GM19240 (cell line): ENCODE measurements at regions not wholly inside any gene's neighbourhood (a gene's known extent, or its start where the extent isn't known, plus 50 kb on each side); places are given as distances from the start of the nearest gene placed in this dataset.
"Not testable (repeated sequence)": the region's sequence is repeated elsewhere in the genome, so short reads cannot be mapped to it uniquely, and the experiment has no call there.

Experiments
- DNase-seq: peaks from one replicate; pipeline ENCODE4 v3.0.0; 2011; ENCODE audit warnings: low spot score; ENCODE audit not compliant: insufficient read length

DNA sequence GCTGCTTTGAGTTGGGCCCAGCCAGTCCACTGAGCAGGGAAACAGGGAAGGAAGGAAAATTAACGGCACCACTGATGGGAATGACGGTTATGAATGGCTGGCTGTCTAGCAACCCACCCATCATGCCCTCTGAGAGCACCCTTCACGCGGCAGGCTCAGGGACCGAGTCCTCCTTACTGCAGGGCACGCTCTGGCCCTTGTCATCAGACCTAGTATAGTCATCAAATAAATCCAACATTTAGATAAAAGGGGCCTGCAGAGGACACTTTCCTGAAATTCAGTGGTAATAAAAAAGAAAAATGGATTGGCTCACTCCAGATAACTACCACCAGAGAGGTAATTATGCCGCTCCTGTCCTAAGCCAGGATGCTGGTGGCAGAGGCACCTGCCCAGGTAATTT, 509.4 kb downstream of the MATN1 start:
- DNase-seq = no peak

DNA sequence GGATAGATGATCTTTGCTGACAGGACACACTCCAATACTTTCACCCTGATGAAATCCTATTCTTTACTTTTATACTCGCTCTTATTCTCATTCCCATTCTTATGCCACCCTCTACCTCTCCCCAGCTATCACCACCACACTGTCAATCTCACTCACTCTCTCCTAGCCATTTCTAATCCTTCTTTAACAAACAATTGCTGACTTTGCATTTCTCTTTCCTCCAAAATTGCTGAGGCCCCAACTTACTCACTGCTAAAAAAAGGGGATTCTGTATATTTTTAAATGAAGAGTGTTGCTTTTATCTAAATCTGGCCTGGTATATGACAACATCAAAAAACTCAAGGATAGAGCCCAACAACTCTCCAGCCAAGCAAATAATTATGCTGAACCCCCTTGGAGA, 515.4 kb downstream of the MATN1 start:
- not testable (repeated sequence) for DNase-seq

DNA sequence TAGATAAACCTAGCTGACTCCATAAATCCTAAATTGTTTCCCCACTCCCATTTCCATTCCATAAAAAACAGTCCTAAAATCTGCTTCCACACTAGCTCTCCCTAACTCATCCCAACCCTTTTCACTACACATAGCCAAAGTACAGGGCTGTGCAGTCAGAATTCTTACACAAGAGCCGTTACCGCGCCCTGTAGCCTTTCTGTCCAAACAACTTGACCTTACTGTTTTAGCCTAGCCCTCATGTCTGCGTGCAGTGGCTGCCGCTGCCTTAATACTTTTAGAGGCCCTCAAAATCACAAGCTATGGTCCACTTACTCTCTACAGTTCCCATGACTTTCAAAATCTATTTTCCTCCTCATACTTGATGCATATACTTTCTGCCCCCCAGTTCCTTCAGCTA, 516.8 kb downstream of the MATN1 start:
- DNase-seq = not testable (repeated sequence)

DNA sequence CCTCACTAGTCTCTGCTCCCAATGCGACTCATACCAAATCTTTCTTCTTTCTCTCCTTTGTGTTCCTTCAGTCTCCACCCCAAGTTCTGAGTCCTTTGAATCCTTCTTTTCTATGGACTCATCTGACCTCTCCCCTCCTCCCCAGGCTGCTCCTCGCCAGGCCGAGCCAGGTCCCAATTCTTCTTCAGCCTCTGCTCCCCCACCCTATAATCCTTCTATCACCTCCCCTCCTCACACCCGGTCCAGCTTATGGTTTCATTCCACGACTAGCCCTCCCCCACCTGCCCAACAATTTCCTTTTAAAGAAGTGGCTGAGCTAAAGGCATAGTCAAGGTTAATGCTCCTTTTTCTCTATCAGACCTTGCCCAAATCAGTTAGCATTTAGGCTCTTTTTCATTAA, 518.5 kb downstream of the MATN1 start:
- DNase-seq = not testable (repeated sequence)

DNA sequence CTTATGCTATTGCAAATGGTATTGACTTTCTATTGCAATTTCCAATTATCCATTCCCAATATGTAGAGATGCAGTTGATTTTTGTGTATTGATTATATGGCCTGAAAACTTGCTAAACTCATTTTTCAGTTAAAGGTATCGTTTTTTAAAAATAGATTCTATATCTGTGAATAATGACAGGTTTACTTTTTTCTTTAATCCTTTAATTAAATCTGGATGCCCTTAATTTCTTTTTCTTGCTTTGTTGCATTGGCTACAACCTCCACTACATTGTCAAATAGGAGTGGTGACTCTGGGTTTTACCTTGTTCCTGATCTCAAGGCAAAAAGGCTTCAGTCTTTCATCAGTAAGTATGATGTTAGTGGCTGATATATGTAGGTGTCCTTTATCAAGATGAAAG, 522.4 kb downstream of the MATN1 start:
- no peak for DNase-seq

DNA sequence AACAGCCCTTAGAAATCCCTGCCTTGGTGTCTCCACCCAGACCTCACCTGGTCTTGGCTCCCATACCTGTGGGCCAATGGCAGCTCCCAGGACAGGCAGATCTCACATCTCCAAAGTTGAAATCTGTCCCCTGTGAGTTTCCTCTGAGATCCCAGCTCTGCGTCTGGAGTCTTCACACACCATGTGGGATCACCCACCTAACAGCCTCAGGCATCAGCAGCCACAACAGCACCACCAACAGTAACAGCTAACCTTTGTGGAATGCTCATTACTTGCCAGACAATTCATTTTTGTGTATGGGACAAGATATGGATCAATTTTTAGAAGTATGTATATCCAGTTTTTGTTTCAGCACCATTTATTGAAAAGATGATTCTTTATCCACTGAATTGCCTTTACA, 523.2 kb downstream of the MATN1 start:
- no peak for DNase-seq

DNA sequence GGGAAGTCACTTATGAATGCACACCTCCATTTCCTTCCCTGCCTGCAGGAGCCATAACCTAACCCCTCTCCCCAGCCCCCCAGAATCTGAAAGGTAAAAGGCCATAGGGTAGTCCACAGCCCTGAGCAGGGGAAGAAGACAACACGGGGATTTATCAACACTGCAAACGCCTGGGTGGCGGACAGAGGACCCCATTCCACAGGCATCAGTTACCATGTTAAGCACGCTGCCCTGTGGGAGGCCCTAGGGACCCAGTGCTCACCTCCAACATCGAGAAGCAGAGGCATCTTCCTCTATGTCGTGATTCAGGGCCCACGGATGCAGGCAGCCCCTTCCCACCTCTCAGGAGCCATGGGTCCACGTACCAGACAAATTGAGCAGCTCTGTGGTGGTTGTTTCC, 523.8 kb downstream of the MATN1 start:
- DNase-seq = no peak

DNA sequence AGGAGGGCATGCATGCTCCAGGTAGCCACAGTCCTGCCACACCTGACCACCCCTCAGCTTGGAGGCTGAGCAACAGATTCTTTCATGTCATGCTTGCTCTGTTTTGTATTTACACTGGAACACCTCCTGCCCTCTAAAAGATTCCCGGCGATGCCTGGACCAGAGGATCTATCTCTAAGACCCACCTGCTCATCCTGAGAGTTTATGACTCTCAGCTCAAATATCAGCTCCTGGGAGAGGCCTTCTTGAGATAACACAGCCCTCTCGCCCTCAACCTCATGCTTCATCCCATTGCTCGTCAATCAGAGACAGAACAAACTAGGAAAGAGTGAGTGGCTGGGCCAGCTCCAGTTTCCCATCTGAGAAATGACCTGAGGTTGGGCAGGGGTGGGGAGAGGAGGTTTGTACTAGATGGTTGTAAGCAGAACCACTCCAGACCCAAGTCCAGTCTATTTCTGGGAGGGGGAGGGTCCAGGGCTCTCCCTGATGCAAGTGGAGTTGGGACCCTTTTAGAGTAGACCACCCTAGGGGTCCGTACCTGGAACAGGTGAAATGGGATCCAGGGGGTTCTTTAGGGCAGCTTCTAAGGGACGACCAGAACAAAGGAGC, 524.5 kb downstream of the MATN1 start:
- no peak for DNase-seq

DNA sequence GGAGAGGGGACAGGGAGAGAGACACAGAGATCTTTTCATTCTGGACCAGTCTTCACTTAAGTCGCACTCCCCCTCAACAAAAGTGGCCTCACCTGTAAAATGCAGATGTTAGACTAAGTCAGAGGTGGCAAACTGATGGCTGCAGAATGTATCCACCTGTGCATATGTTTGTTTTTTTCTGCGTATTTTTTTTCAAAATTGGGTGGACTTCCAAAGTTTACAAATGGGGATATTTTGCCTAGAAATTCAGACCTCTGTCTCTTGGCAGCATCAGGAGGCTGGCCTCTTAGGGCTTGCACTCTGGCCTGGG, 525.0 kb downstream of the MATN1 start:
- DNase-seq = no peak

DNA sequence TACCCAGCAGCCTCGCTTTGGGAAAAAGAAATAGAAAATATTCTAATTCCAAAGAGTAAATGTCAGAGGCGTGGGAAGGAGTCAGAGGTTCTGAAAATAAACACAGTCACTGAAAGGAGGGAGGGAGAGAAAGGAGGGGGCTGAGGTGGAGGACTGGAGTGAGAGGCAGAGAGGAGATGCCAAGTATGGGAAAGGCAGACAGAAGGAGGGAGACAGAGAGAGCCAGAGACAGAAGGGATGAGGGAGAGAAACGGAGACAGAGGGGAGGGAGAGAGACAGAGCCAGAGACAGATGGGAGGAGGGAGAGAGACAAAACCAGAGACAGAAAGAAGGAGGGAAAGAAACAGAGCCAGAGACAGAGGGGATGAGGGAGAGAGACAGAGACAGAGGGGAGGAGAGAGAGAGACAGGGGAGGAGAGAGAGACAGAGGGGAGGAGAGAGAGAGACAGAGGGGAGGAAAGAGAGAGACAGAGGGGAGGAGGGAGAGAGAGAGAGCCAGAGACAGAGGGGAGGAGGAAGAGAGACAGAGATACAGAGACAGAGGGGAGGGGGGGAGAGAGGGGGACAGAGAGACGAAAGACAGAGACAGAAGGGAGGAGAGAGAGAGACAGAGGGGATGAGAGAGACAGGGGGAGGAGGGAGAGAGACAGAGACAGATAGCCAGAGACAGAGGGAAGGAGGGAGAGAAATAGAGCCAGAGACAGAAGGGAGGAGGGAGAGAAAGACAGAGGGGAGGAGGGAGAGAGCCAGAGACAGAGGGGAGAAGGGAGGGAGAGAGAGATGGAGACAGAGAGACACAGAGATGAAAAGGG, 525.5 kb downstream of the MATN1 start:
- no peak for DNase-seq

DNA sequence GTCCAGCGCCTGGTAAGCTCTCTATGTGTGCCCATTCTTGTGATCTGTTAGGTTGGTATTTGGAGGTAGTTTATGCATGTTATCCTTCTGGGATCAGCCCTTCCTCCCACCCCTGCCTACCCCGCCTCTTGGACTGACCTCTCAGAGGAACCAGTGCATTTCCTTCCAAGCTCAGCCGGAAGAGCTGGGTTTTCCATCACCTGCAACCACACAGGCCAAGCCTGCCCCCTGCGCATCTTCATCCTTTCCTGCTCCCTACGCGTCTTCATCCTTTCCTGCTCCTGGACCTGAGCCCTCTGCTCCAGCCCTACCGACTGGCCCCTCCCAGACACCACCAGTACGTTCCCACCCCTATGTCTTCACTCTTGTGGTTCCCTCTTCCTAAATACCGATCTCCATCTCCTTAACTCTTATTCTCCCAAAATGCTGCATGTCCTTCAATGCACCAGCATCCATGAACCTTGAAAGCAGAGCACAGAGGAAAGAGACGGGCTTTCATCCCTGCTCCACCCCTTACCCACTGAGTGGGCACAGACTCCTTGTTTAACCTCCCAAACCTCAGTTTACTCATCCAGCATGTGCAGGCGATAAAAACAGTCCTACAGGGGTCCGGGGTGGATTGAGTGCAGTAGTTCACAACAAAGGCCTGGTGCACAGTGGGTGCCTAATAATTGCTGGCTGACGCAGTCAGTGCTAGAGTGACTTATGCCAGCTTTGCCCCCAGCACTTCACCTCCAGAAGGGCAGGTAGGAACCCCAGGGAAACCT, 526.3 kb downstream of the MATN1 start:
- no peak for DNase-seq

DNA sequence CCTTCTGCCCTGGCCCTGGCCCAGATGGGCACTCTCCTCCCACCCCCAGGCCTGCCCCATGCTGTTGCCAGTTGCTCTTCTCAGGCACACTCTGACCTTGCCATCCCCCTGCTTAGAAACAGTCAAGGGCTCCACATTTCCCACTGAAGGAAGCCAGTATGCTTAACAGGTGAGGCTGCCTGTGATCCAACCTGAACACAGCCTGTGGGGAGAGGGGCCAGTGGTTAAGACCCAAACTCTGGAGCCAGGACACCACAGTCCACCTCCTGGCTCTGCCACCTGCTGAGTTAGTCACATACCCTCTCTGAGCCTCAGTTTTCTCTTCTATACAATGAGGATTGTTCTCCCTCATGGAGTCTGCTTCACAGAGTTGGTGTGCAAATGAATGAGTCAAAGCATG, 526.9 kb downstream of the MATN1 start:
- no peak for DNase-seq

DNA sequence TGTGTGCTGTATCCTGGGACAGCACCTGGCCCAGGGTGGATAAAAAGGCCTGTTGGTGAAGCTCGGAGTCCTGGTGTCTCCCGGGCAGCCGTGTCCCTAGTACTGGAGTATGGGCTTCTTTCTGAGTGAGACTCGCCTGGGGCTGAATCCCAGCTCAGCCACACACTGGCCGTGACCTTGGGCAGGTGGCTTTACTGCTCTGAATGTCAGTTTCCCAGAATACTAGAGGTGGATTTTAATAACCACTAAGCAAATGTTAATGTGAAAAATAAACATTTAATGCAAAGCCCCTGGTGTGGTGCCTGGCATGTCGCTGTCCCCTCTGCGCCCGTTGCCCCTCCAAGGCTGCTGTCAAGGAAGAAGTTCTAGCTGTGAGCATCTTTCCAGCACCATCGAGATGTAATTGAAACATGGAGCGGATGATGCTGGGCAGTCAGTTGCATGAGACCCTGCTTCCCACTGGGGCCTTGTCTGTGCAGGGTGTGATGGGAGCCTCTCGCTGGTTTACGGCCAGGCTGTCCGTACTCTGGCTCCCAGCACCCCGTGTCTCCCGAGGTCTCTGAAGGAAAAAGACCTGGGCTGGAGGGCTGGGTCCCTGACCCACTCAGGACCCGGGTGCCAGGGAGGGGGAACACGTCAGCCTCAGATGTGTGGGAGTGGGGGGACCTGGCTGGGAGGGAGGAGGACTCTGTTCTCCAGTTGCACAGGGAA, 527.8 kb downstream of the MATN1 start:
- no peak for DNase-seq

DNA sequence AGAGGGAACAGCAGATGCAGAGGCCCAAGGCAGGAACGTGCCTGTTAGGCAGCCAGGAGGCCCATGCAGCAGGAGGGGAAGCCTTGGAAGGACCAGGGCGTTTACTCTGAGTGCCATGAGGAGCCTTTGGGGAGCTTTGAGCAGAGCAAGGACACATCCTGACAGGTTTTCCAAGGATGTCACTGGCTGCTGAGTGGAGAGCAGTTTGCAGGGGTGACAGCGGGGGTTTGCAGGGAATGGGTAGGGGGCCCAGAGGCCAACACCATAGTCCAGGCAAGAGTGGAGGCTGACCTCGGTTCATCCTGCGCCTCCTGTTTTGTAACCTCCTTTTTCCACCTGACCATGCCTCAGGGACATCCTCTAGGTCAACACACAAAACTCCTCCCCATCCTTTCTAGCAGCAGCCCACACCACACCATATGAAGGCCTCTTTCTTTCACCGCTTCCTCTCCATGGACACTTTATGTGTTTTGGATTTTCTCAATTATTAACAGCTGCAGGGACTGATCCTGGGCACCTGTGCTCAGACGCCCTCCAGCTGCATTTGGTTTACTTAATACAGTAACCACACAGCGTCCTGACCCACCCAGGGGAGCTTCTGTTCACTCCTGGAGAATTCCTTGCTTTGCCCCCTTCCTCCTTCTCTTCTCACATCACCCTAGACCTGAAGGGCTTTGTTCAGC, 528.5 kb downstream of the MATN1 start:
- no peak for DNase-seq

DNA sequence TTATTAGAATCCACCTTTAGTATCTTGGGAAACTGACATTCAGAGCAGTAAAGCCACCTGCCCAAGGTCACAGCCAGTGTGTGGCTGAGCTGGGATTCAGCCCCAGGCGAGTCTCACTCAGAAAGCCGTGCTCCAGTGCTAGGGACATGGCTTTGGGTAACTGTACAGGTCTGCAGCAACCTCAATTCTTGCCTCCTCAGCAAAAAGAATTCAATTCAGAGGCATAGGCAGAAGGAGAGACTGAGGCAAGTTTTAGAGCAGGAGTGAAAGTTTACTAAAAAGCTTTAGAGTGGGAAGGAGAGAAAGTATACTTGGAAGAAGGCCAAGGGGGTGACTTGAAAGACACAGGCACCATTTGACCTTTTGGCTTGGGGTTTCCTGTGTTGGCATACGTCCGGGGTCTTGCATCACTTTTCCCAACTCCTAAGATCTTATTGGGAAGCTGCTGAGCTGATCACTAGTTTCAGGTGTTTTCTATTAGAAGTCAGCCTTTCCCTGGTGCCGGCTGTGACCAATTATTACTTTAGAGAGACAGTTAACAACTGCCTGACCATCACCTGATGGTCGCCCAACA, 529.3 kb downstream of the MATN1 start:
- DNase-seq = no peak

DNA sequence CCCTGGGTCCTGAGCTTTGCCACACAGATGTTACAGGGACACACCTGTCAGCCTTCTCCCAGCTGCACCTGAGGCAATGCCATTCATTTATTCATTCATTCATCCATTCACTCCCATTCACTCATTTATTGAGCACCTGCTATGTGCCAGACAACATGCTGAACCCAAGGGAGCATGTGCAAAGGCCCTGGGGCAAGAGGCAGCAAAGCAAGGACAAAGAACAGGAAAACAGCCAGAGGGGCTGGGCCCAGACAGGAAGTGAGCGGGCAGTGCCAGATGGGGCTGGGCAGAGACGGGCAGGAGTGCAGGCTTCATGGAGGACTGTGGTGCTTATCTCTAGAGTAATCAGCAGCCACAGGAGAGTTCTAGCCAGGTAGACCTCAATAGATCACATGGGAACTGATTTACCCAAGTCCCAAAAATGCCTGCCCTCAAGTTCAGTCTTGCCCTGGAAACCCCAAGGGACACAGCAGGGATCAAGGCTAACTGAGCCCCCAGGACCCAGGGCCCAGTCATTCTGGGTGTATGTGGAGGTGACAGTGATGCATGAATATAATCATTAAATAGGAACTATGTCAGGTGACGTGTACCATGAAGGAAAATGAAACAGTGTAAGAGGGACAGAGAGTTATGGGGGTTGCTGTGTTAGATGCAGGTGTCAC, 530.3 kb downstream of the MATN1 start:
- DNase-seq = no peak

DNA sequence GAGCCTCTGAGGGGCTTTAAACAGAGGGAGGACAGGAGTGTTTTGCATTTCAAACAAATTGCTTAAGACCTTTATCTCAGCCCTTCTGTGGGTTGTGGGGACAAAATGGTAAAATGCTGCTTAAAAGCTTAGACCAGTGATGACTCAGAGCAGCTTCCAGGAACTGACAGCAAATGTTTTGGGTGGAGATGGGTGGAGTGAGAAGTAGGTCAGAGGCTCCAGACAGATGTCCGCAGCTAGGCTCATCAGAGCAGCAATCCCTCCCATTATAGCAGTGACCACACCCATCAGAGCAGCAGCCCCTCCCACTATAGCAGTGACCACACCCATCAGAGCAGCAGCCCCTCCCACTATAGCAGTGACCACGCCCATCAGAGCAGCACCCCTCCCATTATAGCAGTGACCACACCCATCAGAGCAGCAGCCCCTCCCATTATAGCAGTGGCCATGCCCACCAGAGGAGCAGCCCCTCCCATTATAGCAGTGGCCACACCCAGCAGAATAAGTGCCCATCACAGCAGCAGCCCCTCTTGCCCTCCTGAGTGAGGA, 532.2 kb downstream of the MATN1 start:
- DNase-seq = no peak

DNA sequence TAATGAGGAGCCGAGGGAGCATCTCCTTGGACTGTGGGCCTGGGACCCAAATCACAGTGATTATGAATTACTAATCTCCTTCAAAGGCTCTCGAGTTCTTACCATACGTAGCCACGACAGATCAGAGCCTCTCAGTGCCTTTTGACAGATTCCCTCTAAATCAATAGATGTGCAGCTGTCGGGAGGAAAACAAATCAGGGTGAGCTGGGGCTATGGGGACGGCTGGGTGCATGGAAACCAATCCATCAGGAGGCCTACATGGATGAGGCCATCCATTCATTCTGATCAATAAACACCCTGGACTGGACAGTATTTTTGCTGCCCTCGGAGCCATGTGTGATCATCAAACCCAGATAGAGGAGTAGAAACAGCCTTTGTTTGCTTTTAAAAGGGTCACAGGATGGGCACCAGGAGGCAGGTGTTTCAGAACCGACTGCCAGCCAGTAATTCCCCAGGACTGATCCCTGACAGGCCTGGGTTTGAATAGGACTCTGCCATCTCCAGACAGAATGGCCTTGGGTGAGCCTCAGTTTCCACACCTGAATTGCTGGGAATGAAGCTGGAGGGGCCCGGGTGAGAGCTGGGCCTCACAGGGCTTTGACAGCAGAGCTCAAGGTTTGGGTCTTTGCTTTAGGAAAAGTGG, 532.8 kb downstream of the MATN1 start:
- no peak for DNase-seq

DNA sequence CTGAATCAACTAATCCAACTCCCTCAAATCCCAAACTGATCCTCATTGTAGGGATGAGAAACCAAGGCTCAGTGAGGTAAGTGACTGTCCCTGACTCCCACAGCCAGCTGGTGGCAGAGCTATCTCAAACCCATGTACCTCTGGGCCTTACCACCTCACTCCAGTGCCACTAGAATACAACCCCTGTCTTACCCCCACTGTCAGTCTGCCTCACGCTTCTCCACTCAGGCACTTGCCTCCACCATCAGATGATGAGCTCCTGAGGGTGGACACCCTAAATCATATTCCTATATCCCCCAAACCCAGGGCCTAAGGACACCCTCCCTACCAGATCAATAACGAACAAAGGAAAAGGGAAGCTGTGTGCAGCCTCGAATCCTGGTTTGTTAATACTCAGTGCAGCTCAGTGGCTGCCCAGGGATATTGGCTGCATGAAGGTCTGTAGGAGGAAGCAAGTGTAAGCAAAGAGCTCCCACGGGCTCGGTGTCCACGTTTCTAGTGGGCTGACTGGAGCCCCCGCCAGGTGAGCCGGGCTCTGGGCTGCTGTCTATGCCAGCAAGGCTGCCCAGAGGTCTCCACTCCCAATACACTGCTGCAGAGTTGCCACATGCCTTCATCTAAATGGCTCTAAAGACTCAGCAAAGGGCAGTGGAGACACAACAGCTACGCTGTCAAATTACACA, 533.4 kb downstream of the MATN1 start:
- DNase-seq = no peak
